Activated CD4-positive, alpha-beta T cell treated with anti-CD3 and anti-CD28 coated beads, Interleukin-2, amount 10 ng/mL, durations not matched to agents 7 days and 5 days (primary cell): ENCODE measurements at regions not wholly inside any gene's neighbourhood (a gene's known extent, or its start where the extent isn't known, plus 50 kb on each side); places are given as distances from the start of the nearest gene placed in this dataset.

Source experiments
- CTCF ChIA-PET: fragments of 350-600 bp; sonication (Branson Sonifier 250); formaldehyde crosslinking; loops from one replicate; lab custom pipeline; 2021; ENCODE audit warnings: antibody characterized with exemption; lab: Charles Lee
- POLR2A ChIA-PET: fragments of 350-600 bp; sonication (Branson Sonifier 250); formaldehyde crosslinking; loops from one replicate; lab custom pipeline; 2021; ENCODE audit warnings: antibody characterized with exemption; lab: Charles Lee
- DNase-seq: peaks from one replicate; pipeline ENCODE4 v3.0.0-alpha.2; 2020
- H3K27ac Mint-ChIP-seq: one replicate; pipeline ENCODE4 v1.8.0; 2021; ENCODE audit warnings: mild to moderate bottlenecking, moderate library complexity, mixed read lengths
- H3K27me3 Mint-ChIP-seq: one replicate; pipeline ENCODE4 v1.8.0; 2021; ENCODE audit warnings: mixed read lengths
- H3K36me3 Mint-ChIP-seq: one replicate; pipeline ENCODE4 v1.8.0; 2021; ENCODE audit warnings: low read depth, mixed read lengths
- H3K4me1 Mint-ChIP-seq: one replicate; pipeline ENCODE4 v1.8.0; 2021; ENCODE audit warnings: mixed read lengths
- H3K4me3 Mint-ChIP-seq: one replicate; pipeline ENCODE4 v1.8.0; 2021; ENCODE audit warnings: mild to moderate bottlenecking, moderate library complexity, mixed read lengths
- H3K9me3 Mint-ChIP-seq: one replicate; pipeline ENCODE4 v1.8.0; 2021; ENCODE audit warnings: mixed read lengths

GRCh38 chr4:18213576-18214198 lies 192.1 kb upstream of the LCORL start:
- CTCF ChIA-PET = no interaction called here
- POLR2A ChIA-PET = no interaction called here
- Mint-ChIP-seq H3K27me3 (peaks cover 3% of the 10 kb centered on the region), H3K4me1 (no peaks in the 10 kb centered on the region), H3K27ac (no peak overlapping the region), H3K4me3 (no peak overlapping the region), H3K9me3 (no peaks in the 10 kb centered on the region), H3K36me3 (no peaks in the 10 kb centered on the region)
- no peak for DNase-seq

- H3K4me1 Mint-ChIP-seq = no peaks in the 10 kb centered on the region
- H3K27me3 Mint-ChIP-seq = peaks cover 3% of the 10 kb centered on the region
- H3K4me3 Mint-ChIP-seq = no peak overlapping the region
- H3K27ac Mint-ChIP-seq = no peak overlapping the region
- H3K36me3 Mint-ChIP-seq = no peaks in the 10 kb centered on the region
- no peak for DNase-seq
- no peaks in the 10 kb centered on the region for H3K9me3 Mint-ChIP-seq
- ChIA-PET CTCF (no interaction called here), POLR2A (no interaction called here)
Observed at GRCh38 chr4:18209448-18209847, 187.9 kb upstream of the LCORL start.

GRCh38 chr4:18203966-18204365 lies 182.4 kb upstream of the LCORL start:
- no peak for DNase-seq
- Mint-ChIP-seq H3K36me3 (no peaks in the 10 kb centered on the region), H3K9me3 (no peaks in the 10 kb centered on the region), H3K27me3 (peaks cover 2% of the 10 kb centered on the region), H3K4me3 (no peak overlapping the region), H3K27ac (no peak overlapping the region), H3K4me1 (no peaks in the 10 kb centered on the region)
- ChIA-PET POLR2A (no interaction called here), CTCF (no interaction called here)

GRCh38 chr4:18202486-18202885 lies 180.9 kb upstream of the LCORL start:
- POLR2A ChIA-PET = no interaction called here
- DNase-seq = no peak
- no peak overlapping the region for H3K27ac Mint-ChIP-seq
- H3K4me3 Mint-ChIP-seq = no peak overlapping the region
- H3K36me3 Mint-ChIP-seq = no peaks in the 10 kb centered on the region
- CTCF ChIA-PET = no interaction called here
- peaks cover 2% of the 10 kb centered on the region for H3K27me3 Mint-ChIP-seq
- no peaks in the 10 kb centered on the region for H3K9me3 Mint-ChIP-seq
- no peaks in the 10 kb centered on the region for H3K4me1 Mint-ChIP-seq

- Mint-ChIP-seq H3K27me3 (peaks cover 2% of the 10 kb centered on the region), H3K9me3 (no peaks in the 10 kb centered on the region), H3K4me1 (no peaks in the 10 kb centered on the region), H3K27ac (no peak overlapping the region), H3K36me3 (no peaks in the 10 kb centered on the region), H3K4me3 (no peak overlapping the region)
- ChIA-PET CTCF (no interaction called here), POLR2A (no interaction called here)
- DNase-seq = no peak
Observed at GRCh38 chr4:18201885-18202284, 180.3 kb upstream of the LCORL start.

- POLR2A ChIA-PET = no interaction called here
Observed at GRCh38 chr4:18198653-18199052, 177.1 kb upstream of the LCORL start.

GRCh38 chr4:18197467-18197866 lies 175.9 kb upstream of the LCORL start:
- H3K27ac Mint-ChIP-seq = no peak overlapping the region
- no peaks in the 10 kb centered on the region for H3K27me3 Mint-ChIP-seq
- H3K4me1 Mint-ChIP-seq = no peaks in the 10 kb centered on the region
- H3K4me3 Mint-ChIP-seq = no peak overlapping the region
- no peaks in the 10 kb centered on the region for H3K36me3 Mint-ChIP-seq
- POLR2A ChIA-PET = no interaction called here
- no peak for DNase-seq
- H3K9me3 Mint-ChIP-seq = no peaks in the 10 kb centered on the region
- CTCF ChIA-PET = no interaction called here

More at GRCh38 chr4:18198653-18199052, 177.1 kb upstream of the LCORL start:
- H3K4me3 Mint-ChIP-seq = no peak overlapping the region
- no peak for DNase-seq
- no peaks in the 10 kb centered on the region for H3K4me1 Mint-ChIP-seq
- CTCF ChIA-PET = no interaction called here
- H3K27me3 Mint-ChIP-seq = peaks cover 2% of the 10 kb centered on the region
- no peaks in the 10 kb centered on the region for H3K36me3 Mint-ChIP-seq
- H3K9me3 Mint-ChIP-seq = no peaks in the 10 kb centered on the region
- H3K27ac Mint-ChIP-seq = no peak overlapping the region

- Mint-ChIP-seq H3K4me1 (no peaks in the 10 kb centered on the region), H3K9me3 (no peaks in the 10 kb centered on the region), H3K27ac (no peak overlapping the region), H3K27me3 (no peaks in the 10 kb centered on the region), H3K4me3 (no peak overlapping the region), H3K36me3 (no peaks in the 10 kb centered on the region)
- ChIA-PET CTCF (no interaction called here), POLR2A (no interaction called here)
- no peak for DNase-seq
Observed at GRCh38 chr4:18194278-18194677, 172.7 kb upstream of the LCORL start.

GRCh38 chr4:18192901-18193300 lies 171.3 kb upstream of the LCORL start:
- no peak for DNase-seq
- H3K9me3 Mint-ChIP-seq = no peaks in the 10 kb centered on the region
- H3K36me3 Mint-ChIP-seq = no peaks in the 10 kb centered on the region
- no peak overlapping the region for H3K4me3 Mint-ChIP-seq
- no peak overlapping the region for H3K27ac Mint-ChIP-seq
- ChIA-PET POLR2A (no interaction called here), CTCF (no interaction called here)
- H3K27me3 Mint-ChIP-seq = no peaks in the 10 kb centered on the region
- no peaks in the 10 kb centered on the region for H3K4me1 Mint-ChIP-seq

GRCh38 chr4:18185491-18185890 lies 163.9 kb upstream of the LCORL start:
- Mint-ChIP-seq H3K36me3 (no peaks in the 10 kb centered on the region), H3K27me3 (no peaks in the 10 kb centered on the region), H3K4me3 (no peak overlapping the region), H3K27ac (no peak overlapping the region), H3K9me3 (no peaks in the 10 kb centered on the region), H3K4me1 (no peaks in the 10 kb centered on the region)
- DNase-seq = no peak
- POLR2A ChIA-PET = no interaction called here
- CTCF ChIA-PET = no interaction called here

GRCh38 chr4:18180892-18181291 lies 159.3 kb upstream of the LCORL start:
- H3K36me3 Mint-ChIP-seq = no peaks in the 10 kb centered on the region
- DNase-seq = no peak
- POLR2A ChIA-PET = no interaction called here
- no peaks in the 10 kb centered on the region for H3K9me3 Mint-ChIP-seq
- H3K27ac Mint-ChIP-seq = no peak overlapping the region
- H3K4me3 Mint-ChIP-seq = no peak overlapping the region
- no peaks in the 10 kb centered on the region for H3K27me3 Mint-ChIP-seq
- no peaks in the 10 kb centered on the region for H3K4me1 Mint-ChIP-seq
- CTCF ChIA-PET = no interaction called here

GRCh38 chr4:18180122-18180521 lies 158.6 kb upstream of the LCORL start:
- H3K4me1 Mint-ChIP-seq = no peaks in the 10 kb centered on the region
- no peaks in the 10 kb centered on the region for H3K9me3 Mint-ChIP-seq
- no peaks in the 10 kb centered on the region for H3K36me3 Mint-ChIP-seq
- ChIA-PET CTCF (no interaction called here), POLR2A (no interaction called here)
- no peak overlapping the region for H3K27ac Mint-ChIP-seq
- no peaks in the 10 kb centered on the region for H3K27me3 Mint-ChIP-seq
- no peak overlapping the region for H3K4me3 Mint-ChIP-seq
- DNase-seq = no peak

- Mint-ChIP-seq H3K36me3 (no peaks in the 10 kb centered on the region), H3K9me3 (peaks cover 4% of the 10 kb centered on the region), H3K4me3 (no peak overlapping the region), H3K4me1 (no peaks in the 10 kb centered on the region), H3K27me3 (no peaks in the 10 kb centered on the region), H3K27ac (no peak overlapping the region)
- ChIA-PET CTCF (no interaction called here), POLR2A (interaction anchor here (0.6 kb wide), 1 partner anchor 68 kb away, joined by 11 read pairs; no protein-coding TSS in a partner anchor)
- no peak for DNase-seq
Observed at GRCh38 chr4:18171896-18172295, 150.3 kb upstream of the LCORL start.

- ChIA-PET POLR2A (no interaction called here), CTCF (no interaction called here)
- Mint-ChIP-seq H3K4me1 (no peaks in the 10 kb centered on the region), H3K27ac (no peak overlapping the region), H3K36me3 (no peaks in the 10 kb centered on the region), H3K9me3 (no peaks in the 10 kb centered on the region), H3K27me3 (peaks cover 2% of the 10 kb centered on the region), H3K4me3 (no peak overlapping the region)
- DNase-seq = no peak
Observed at GRCh38 chr4:18167831-18168230, 146.3 kb upstream of the LCORL start.
